ENCODE measurements at regions not wholly inside any gene's neighbourhood (a gene's known extent, or its start where the extent isn't known, plus 50 kb on each side); places are given as distances from the start of the nearest gene placed in this dataset.

DNA sequence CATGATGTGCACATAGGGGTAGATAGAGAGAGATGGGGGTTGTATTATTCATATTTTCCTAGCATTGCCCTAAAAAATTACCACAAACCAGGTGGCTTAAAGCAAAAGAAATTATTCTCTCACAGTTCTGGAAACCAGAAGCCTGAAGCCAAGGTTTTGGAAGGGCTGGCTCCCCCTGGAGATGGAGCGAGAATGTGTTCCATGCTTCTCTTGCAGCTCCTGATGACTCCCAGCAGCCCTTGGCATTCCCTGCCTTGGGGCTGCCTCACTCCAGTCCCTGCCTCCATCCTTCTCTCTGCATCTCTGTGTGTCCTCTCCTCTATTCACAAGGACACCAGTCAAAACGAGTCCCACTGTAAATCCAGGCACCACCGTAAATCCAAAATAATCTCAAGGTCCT is 91.5 kb upstream of the FAM174B start:
- Histone ChIP-seq H3F3A (ENCODE audit: insufficient read depth) (no peaks in the 10 kb centered on the region), H3K27ac (ENCODE audit: low read depth, low read length) (no peak overlapping the region), H3K9me2 (replicated peaks; ENCODE audit: insufficient read depth, low read length) (no peaks in the 10 kb centered on the region), H3K4me2 (ENCODE audit: low read depth, low read length, poor library complexity, severe bottlenecking) (no peak overlapping the region), H3K79me2 (ENCODE audit: insufficient read depth, low read length) (no peaks in the 10 kb centered on the region), H3K9ac (ENCODE audit: low read length) (no peak overlapping the region), H4K20me1 (ENCODE audit: low read depth, low read length) (no peaks in the 10 kb centered on the region), H2AFZ (ENCODE audit: low read depth, low read length, severe bottlenecking) (no peak overlapping the region), H3K4me3 (ENCODE audit: insufficient read depth, low read length, poor library complexity, severe bottlenecking) (no peak overlapping the region), H3K27me3 (ENCODE audit: low read length) (no peaks in the 10 kb centered on the region), H3K9me3 (ENCODE audit: insufficient read depth, low read length) (no peaks in the 10 kb centered on the region), H3K36me3 (ENCODE audit: low read length) (no peaks in the 10 kb centered on the region)
- no peak for TF ChIP-seq EZH2phosphoT487 (conservative IDR thresholded peaks at IDR 0.05; ENCODE audit: low read length)
- TF ChIP-seq, protein P1, sequence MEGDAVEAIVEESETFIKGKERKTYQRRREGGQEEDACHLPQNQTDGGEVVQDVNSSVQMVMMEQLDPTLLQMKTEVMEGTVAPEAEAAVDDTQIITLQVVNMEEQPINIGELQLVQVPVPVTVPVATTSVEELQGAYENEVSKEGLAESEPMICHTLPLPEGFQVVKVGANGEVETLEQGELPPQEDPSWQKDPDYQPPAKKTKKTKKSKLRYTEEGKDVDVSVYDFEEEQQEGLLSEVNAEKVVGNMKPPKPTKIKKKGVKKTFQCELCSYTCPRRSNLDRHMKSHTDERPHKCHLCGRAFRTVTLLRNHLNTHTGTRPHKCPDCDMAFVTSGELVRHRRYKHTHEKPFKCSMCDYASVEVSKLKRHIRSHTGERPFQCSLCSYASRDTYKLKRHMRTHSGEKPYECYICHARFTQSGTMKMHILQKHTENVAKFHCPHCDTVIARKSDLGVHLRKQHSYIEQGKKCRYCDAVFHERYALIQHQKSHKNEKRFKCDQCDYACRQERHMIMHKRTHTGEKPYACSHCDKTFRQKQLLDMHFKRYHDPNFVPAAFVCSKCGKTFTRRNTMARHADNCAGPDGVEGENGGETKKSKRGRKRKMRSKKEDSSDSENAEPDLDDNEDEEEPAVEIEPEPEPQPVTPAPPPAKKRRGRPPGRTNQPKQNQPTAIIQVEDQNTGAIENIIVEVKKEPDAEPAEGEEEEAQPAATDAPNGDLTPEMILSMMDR (IDR thresholded peaks at IDR 0.05; ENCODE audit: insufficient read depth, low read length, poor library complexity, severe bottlenecking) = no peak

DNA sequence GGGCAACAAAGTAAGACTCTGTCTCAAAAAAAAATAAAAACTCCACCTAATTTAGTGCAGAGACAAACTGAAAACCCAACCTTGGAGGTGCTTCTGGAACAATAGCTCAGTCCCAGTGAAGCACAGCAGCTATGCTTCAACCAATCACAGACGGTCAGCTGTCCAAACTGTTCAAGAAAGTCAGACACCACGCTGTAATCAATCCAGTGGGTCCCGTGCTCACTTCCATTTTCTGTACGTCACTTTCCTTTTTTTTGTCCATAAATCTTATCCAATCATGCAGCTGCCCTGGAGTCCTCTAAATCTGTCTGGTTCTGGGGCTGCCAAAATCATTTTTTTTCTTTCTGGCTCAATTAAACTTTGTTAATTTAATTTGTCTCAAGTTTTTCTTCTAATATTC is 93.6 kb upstream of the FAM174B start:
- Histone ChIP-seq H3K4me2 (ENCODE audit: low read depth, low read length, poor library complexity, severe bottlenecking) (no peak overlapping the region), H3K27ac (ENCODE audit: low read depth, low read length) (no peak overlapping the region), H3F3A (ENCODE audit: insufficient read depth) (no peaks in the 10 kb centered on the region), H3K9me3 (ENCODE audit: insufficient read depth, low read length) (no peaks in the 10 kb centered on the region), H3K9ac (ENCODE audit: low read length) (no peak overlapping the region), H3K79me2 (ENCODE audit: insufficient read depth, low read length) (no peaks in the 10 kb centered on the region), H3K36me3 (ENCODE audit: low read length) (no peaks in the 10 kb centered on the region), H2AFZ (ENCODE audit: low read depth, low read length, severe bottlenecking) (no peak overlapping the region), H3K27me3 (ENCODE audit: low read length) (no peaks in the 10 kb centered on the region), H4K20me1 (ENCODE audit: low read depth, low read length) (no peaks in the 10 kb centered on the region), H3K9me2 (replicated peaks; ENCODE audit: insufficient read depth, low read length) (no peaks in the 10 kb centered on the region), H3K4me3 (ENCODE audit: insufficient read depth, low read length, poor library complexity, severe bottlenecking) (no peak overlapping the region)
- TF ChIP-seq EZH2phosphoT487 (conservative IDR thresholded peaks at IDR 0.05; ENCODE audit: low read length) = no peak
- TF ChIP-seq, protein P1 (IDR thresholded peaks at IDR 0.05; ENCODE audit: insufficient read depth, low read length, poor library complexity, severe bottlenecking) = no peak

DNA sequence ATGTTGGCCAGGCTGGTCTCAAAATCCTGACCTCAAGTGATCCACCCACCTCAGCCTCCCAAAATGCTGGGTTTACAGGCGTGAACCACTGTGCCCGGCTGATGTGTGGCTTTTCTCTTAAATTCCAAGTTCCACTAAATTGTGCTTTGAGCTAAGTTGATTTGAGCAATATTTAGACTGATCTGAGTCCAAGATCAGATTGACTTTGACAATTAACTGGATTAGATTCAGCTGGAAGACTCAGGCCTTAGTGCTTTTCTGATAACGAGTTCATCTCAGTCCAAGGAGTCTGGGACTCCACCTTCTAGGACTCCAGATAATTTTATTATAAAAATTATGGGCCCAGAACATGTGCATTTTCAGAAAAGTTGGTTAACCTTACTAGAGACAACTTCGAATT is 94.4 kb upstream of the FAM174B start:
- H4K20me1 ChIP-seq (ENCODE audit: low read depth, low read length) = no peaks in the 10 kb centered on the region
- no peak overlapping the region for H3K9ac ChIP-seq (ENCODE audit: low read length)
- no peak overlapping the region for H3K4me2 ChIP-seq (ENCODE audit: low read depth, low read length, poor library complexity, severe bottlenecking)
- H3K79me2 ChIP-seq (ENCODE audit: insufficient read depth, low read length) = no peaks in the 10 kb centered on the region
- no peaks in the 10 kb centered on the region for H3K36me3 ChIP-seq (ENCODE audit: low read length)
- H3K27me3 ChIP-seq (ENCODE audit: low read length) = no peaks in the 10 kb centered on the region
- H3K27ac ChIP-seq (ENCODE audit: low read depth, low read length) = no peak overlapping the region
- H3K4me3 ChIP-seq (ENCODE audit: insufficient read depth, low read length, poor library complexity, severe bottlenecking) = no peak overlapping the region
- no peaks in the 10 kb centered on the region for H3K9me3 ChIP-seq (ENCODE audit: insufficient read depth, low read length)
- H3F3A ChIP-seq (ENCODE audit: insufficient read depth) = no peaks in the 10 kb centered on the region
- no peak for TF ChIP-seq EZH2phosphoT487 (conservative IDR thresholded peaks at IDR 0.05; ENCODE audit: low read length)
- TF ChIP-seq, protein P1 (IDR thresholded peaks at IDR 0.05; ENCODE audit: insufficient read depth, low read length, poor library complexity, severe bottlenecking) = no peak
- H3K9me2 ChIP-seq (replicated peaks; ENCODE audit: insufficient read depth, low read length) = no peaks in the 10 kb centered on the region
- H2AFZ ChIP-seq (ENCODE audit: low read depth, low read length, severe bottlenecking) = no peak overlapping the region

All from SU-DHL-6 (cell line).